Thyroid gland (tissue), 4 donors: ENCODE measurements at regions not wholly inside any gene's neighbourhood (a gene's known extent, or its start where the extent isn't known, plus 50 kb on each side); places are given as distances from the start of the nearest gene placed in this dataset.

Source experiments
- CTCF ChIP-seq, 6 experiments: fragments of 200-600 bp in 3 of 6; fragments of 450-650 bp in 3 of 6; sonication (generic) in 3 of 6; IDR thresholded peaks; one replicate each; pipeline ENCODE4 v1.5.1; 2016 to 2019; ENCODE audit warnings: antibody characterized with exemption in 6 of 6, mild to moderate bottlenecking in 2 of 6, inconsistent platforms in 1 of 6, moderate library complexity in 1 of 6
- POLR2A ChIP-seq, 2 donors: fragments of 450-650 bp; IDR thresholded peaks; one replicate each; pipeline ENCODE4 v1.6.1; 2017; ENCODE audit warnings: antibody characterized with exemption in 2 of 2, mild to moderate bottlenecking in 2 of 2, moderate library complexity in 1 of 2

- TF ChIP-seq CTCF (IDR thresholded peaks at IDR 0.05): no peak
- TF ChIP-seq POLR2A (IDR thresholded peaks at IDR 0.05): no peak
Observed at GRCh38 chr18:66838340-66838987, 234.6 kb upstream of the CDH19 start.
